CD14-positive monocyte (primary cell): ENCODE measurements at regions not wholly inside any gene's neighbourhood (a gene's known extent, or its start where the extent isn't known, plus 50 kb on each side); places are given as distances from the start of the nearest gene placed in this dataset.

Source experiments
- DNase-seq, 3 donors: peaks; one replicate each; pipeline ENCODE4 v3.0.0-alpha.2; 2011 to 2022
- H2AFZ ChIP-seq: 2 replicates; pipeline ENCODE4 v1.6.0; 2012; ENCODE audit warnings: mild to moderate bottlenecking, low read depth, low read length, inconsistent platforms; ENCODE audit not compliant: insufficient read depth, poor library complexity, severe bottlenecking
- H3K27ac ChIP-seq, 2 donors: 1 replicate in 1 of 2; 2 replicates in 1 of 2; pipeline ENCODE4 v1.5.1; 2012 to 2013; ENCODE audit warnings: low read length in 2 of 2, control low read depth in 1 of 2, inconsistent platforms in 1 of 2, low read depth in 1 of 2, mild to moderate bottlenecking in 1 of 2
- H3K27me3 ChIP-seq, 2 donors: one replicate each; pipeline versions ENCODE4 v1.6.0 to v1.6.1; 2011 to 2013; ENCODE audit warnings: low read length in 2 of 2; ENCODE audit not compliant: control insufficient read depth in 2 of 2, insufficient read depth in 2 of 2
- H3K36me3 ChIP-seq, 2 donors: replicated peaks in 1 of 2; 1 replicate in 1 of 2; 2 replicates in 1 of 2; pipeline versions ENCODE4 v1.5.1 to v1.6.1; 2012 to 2013; ENCODE audit warnings: low read length in 2 of 2, control low read depth in 1 of 2, inconsistent platforms in 1 of 2, mild to moderate bottlenecking in 1 of 2; ENCODE audit not compliant: insufficient read depth in 2 of 2, control insufficient read depth in 1 of 2
- H3K4me1 ChIP-seq, 2 donors: 1 replicate in 1 of 2; 2 replicates in 1 of 2; pipeline versions ENCODE4 v1.5.1 to v1.6.1; 2012 to 2013; ENCODE audit warnings: low read length in 2 of 2, control low read depth in 1 of 2, inconsistent platforms in 1 of 2, mild to moderate bottlenecking in 1 of 2, moderate library complexity in 1 of 2; ENCODE audit not compliant: insufficient read depth in 2 of 2, control insufficient read depth in 1 of 2
- H3K4me2 ChIP-seq: replicated peaks from 2 replicates; pipeline ENCODE3; 2012; ENCODE audit warnings: low read length, moderate library complexity, mild to moderate bottlenecking; ENCODE audit not compliant: poor library complexity, severe bottlenecking; ENCODE audit errors: extremely low read depth
- H3K4me3 ChIP-seq, 3 experiments: fragments of 200-600 bp in 1 of 3; sonication (generic) in 1 of 3; replicated peaks in 1 of 3; 1 replicate in 2 of 3; 2 replicates in 1 of 3; pipeline ENCODE4 v1.5.1; 2011 to 2013; ENCODE audit warnings: low read length in 3 of 3, mild to moderate bottlenecking in 3 of 3, control low read depth in 2 of 3, low read depth in 2 of 3, inconsistent platforms in 1 of 3, moderate library complexity in 1 of 3
- H3K79me2 ChIP-seq: 2 replicates; pipeline ENCODE4 v1.6.0; 2012; ENCODE audit warnings: mild to moderate bottlenecking, control low read depth, inconsistent platforms, low read length, moderate library complexity; ENCODE audit not compliant: insufficient read depth
- H3K9ac ChIP-seq: 2 replicates; pipeline ENCODE4 v1.6.0; 2017; ENCODE audit warnings: low read length, mild to moderate bottlenecking; ENCODE audit not compliant: insufficient read depth, poor library complexity, severe bottlenecking
- H3K9me3 ChIP-seq, 2 donors: replicated peaks in 1 of 2; 1 replicate in 1 of 2; 2 replicates in 1 of 2; pipeline versions ENCODE4 v1.5.1 to v1.6.1; 2012 to 2013; ENCODE audit warnings: low read length in 2 of 2, control low read depth in 1 of 2; ENCODE audit not compliant: control insufficient read depth in 1 of 2, insufficient read depth in 1 of 2
- H4K20me1 ChIP-seq: 2 replicates; pipeline ENCODE4 v1.6.0; 2012; ENCODE audit warnings: mild to moderate bottlenecking, low read length, control low read depth, moderate library complexity; ENCODE audit not compliant: insufficient read depth
- H3K27ac Mint-ChIP-seq, 7 donors: one replicate each; pipeline ENCODE4 v1.8.0; 2020; ENCODE audit warnings: mild to moderate bottlenecking in 7 of 7, mixed read lengths in 7 of 7, moderate library complexity in 6 of 7, inconsistent platforms in 2 of 7
- H3K27me3 Mint-ChIP-seq, 3 donors: one replicate each; pipeline ENCODE4 v1.8.0; 2021 to 2022; ENCODE audit warnings: low read depth in 3 of 3, mild to moderate bottlenecking in 3 of 3, mixed read lengths in 3 of 3, moderate library complexity in 3 of 3, inconsistent platforms in 1 of 3
- H3K36me3 Mint-ChIP-seq, 2 donors: one replicate each; pipeline ENCODE4 v1.8.0; 2020; ENCODE audit warnings: mixed read lengths in 2 of 2, inconsistent platforms in 1 of 2, mild to moderate bottlenecking in 1 of 2
- H3K4me1 Mint-ChIP-seq: one replicate; pipeline ENCODE4 v1.8.0; 2020; ENCODE audit warnings: mild to moderate bottlenecking, mixed read lengths
- H3K4me3 Mint-ChIP-seq, 2 donors: one replicate each; pipeline ENCODE4 v1.8.0; 2020; ENCODE audit warnings: mild to moderate bottlenecking in 2 of 2, mixed read lengths in 2 of 2, moderate library complexity in 1 of 2
- H3K9me3 Mint-ChIP-seq, 7 donors: one replicate each; pipeline ENCODE4 v1.8.0; 2020 to 2022; ENCODE audit warnings: mixed read lengths in 7 of 7, mild to moderate bottlenecking in 6 of 7, moderate library complexity in 6 of 7, inconsistent platforms in 2 of 7
- CTCF ChIP-seq: fragments of 200-600 bp; IDR thresholded peaks from one replicate; pipeline ENCODE4 v1.8.0; 2022; ENCODE audit warnings: antibody characterized with exemption, mild to moderate bottlenecking
- WGBS: methylation state at CpG from one replicate; pipeline ENCODE4 v1.1.5; 2013; ENCODE audit warnings: missing lambda C conversion rate; ENCODE audit not compliant: insufficient coverage; 5-methylcytosine and 5-hydroxymethylcytosine counted together
- intact Hi-C, 2 donors: fragments of 100-400 bp; cut with micrococcal nuclease; formaldehyde crosslinking; loops; one replicate each; pipeline versions ENCODE4 v1.15.0 to v1.15.1; 2023

- intact Hi-C loops = no loop called here
- no peak overlapping the region for H3K4me3 ChIP-seq
- peaks cover 0 to 7% (median 3%) of the 10 kb centered on the region in 3 donors for H3K27me3 Mint-ChIP-seq
- no peaks in the 10 kb centered on the region for H4K20me1 ChIP-seq
- H3K4me1 Mint-ChIP-seq = no peaks in the 10 kb centered on the region
- H3K27ac Mint-ChIP-seq = no peak overlapping the region
- H3K27ac ChIP-seq = no peak overlapping the region
- H3K9me3 Mint-ChIP-seq = peaks cover 0 to 3% (median 0%) of the 10 kb centered on the region in 7 donors
- 86% methylated on average over 5 of the region's 5 CpGs for WGBS
- no peaks in the 10 kb centered on the region for H3K4me1 ChIP-seq
- H2AFZ ChIP-seq = no peak overlapping the region
- no peak for TF ChIP-seq CTCF
- H3K9me3 ChIP-seq = no peaks in the 10 kb centered on the region
- H3K36me3 Mint-ChIP-seq = no peaks in the 10 kb centered on the region
- no peak for DNase-seq
- no peak overlapping the region for H3K4me3 Mint-ChIP-seq
- H3K9ac ChIP-seq = no peak overlapping the region
- H3K36me3 ChIP-seq = no peaks in the 10 kb centered on the region
- no peak overlapping the region for H3K4me2 ChIP-seq
- H3K79me2 ChIP-seq = no peaks in the 10 kb centered on the region
- no peaks in the 10 kb centered on the region for H3K27me3 ChIP-seq
These were observed 880.2 kb upstream of the TMEM132C start for GRCh38 chr12:127386723-127387122.

- no peaks in the 10 kb centered on the region for H3K36me3 Mint-ChIP-seq
- no peak overlapping the region for H3K4me3 Mint-ChIP-seq
- Histone ChIP-seq H3K4me2 (no peak overlapping the region), H4K20me1 (no peaks in the 10 kb centered on the region), H3K36me3 (no peaks in the 10 kb centered on the region), H3K27me3 (no peaks in the 10 kb centered on the region), H2AFZ (no peak overlapping the region), H3K9ac (no peak overlapping the region), H3K27ac (no peak overlapping the region), H3K9me3 (no peaks in the 10 kb centered on the region), H3K4me1 (no peaks in the 10 kb centered on the region), H3K79me2 (no peaks in the 10 kb centered on the region), H3K4me3 (no peak overlapping the region)
- TF ChIP-seq CTCF = no peak
- no peak for DNase-seq
- H3K4me1 Mint-ChIP-seq = no peaks in the 10 kb centered on the region
- intact Hi-C loops = no loop called here
- peaks cover 0 to 5% (median 0%) of the 10 kb centered on the region in 7 donors for H3K9me3 Mint-ChIP-seq
- H3K27me3 Mint-ChIP-seq = peaks cover 0 to 6% (median 0%) of the 10 kb centered on the region in 3 donors
- WGBS = 87% methylated on average over 4 of the region's 7 CpGs
- no peak overlapping the region for H3K27ac Mint-ChIP-seq
These were observed 878.0 kb upstream of the TMEM132C start for GRCh38 chr12:127388985-127389384.
